Fibroblast of skin of right quadriceps (primary cell): ENCODE measurements at regions not wholly inside any gene's neighbourhood (a gene's known extent, or its start where the extent isn't known, plus 50 kb on each side); places are given as distances from the start of the nearest gene placed in this dataset.
"Not testable (repeated sequence)": the region's sequence is repeated elsewhere in the genome, so short reads cannot be mapped to it uniquely, and the experiment has no call there.

Experiments used
- DNase-seq: peaks from one replicate; pipeline ENCODE4 v3.0.0-alpha.2; 2013

GRCh38 chr18:78793313-78794070 lies 186.1 kb upstream of the SALL3 start:
- no peak for DNase-seq

- DNase-seq: no peak
Observed at GRCh38 chr18:78794071-78794430, 185.6 kb upstream of the SALL3 start.

- no peak for DNase-seq
Observed at GRCh38 chr18:78796693-78797455, 182.7 kb upstream of the SALL3 start.

- DNase-seq: no peak
Observed at GRCh38 chr18:78797499-78797898, 182.1 kb upstream of the SALL3 start.

GRCh38 chr18:78798402-78799175 lies 181.0 kb upstream of the SALL3 start:
- DNase-seq: no peak

GRCh38 chr18:78799382-78800089 lies 180.1 kb upstream of the SALL3 start:
- no peak for DNase-seq

- not testable (repeated sequence) for DNase-seq
Observed at GRCh38 chr18:78800102-78800851, 179.3 kb upstream of the SALL3 start.

GRCh38 chr18:78801011-78801410 lies 178.6 kb upstream of the SALL3 start:
- no peak for DNase-seq

GRCh38 chr18:78803104-78803503 lies 176.5 kb upstream of the SALL3 start:
- no peak for DNase-seq

- no peak for DNase-seq
Observed at GRCh38 chr18:78804206-78805030, 175.2 kb upstream of the SALL3 start.

GRCh38 chr18:78805840-78806239 lies 173.8 kb upstream of the SALL3 start:
- DNase-seq: no peak

- no peak for DNase-seq
Observed at GRCh38 chr18:78807668-78808067, 171.9 kb upstream of the SALL3 start.

GRCh38 chr18:78809845-78810244 lies 169.8 kb upstream of the SALL3 start:
- no peak for DNase-seq

GRCh38 chr18:78810706-78811105 lies 168.9 kb upstream of the SALL3 start:
- no peak for DNase-seq

- DNase-seq: no peak
Observed at GRCh38 chr18:78812067-78812466, 167.6 kb upstream of the SALL3 start.

- DNase-seq: no peak
Observed at GRCh38 chr18:78813156-78813555, 166.5 kb upstream of the SALL3 start.

- DNase-seq: no peak
Observed at GRCh38 chr18:78813936-78814710, 165.5 kb upstream of the SALL3 start.

GRCh38 chr18:78814766-78815165 lies 164.9 kb upstream of the SALL3 start:
- DNase-seq: no peak

GRCh38 chr18:78816114-78816513 lies 163.5 kb upstream of the SALL3 start:
- DNase-seq: no peak

GRCh38 chr18:78816916-78817315 lies 162.7 kb upstream of the SALL3 start:
- DNase-seq: no peak

- no peak for DNase-seq
Observed at GRCh38 chr18:78818495-78818894, 161.1 kb upstream of the SALL3 start.
